ENCODE measurements at regions not wholly inside any gene's neighbourhood (a gene's known extent, or its start where the extent isn't known, plus 50 kb on each side); places are given as distances from the start of the nearest gene placed in this dataset.

- Mint-ChIP-seq H3K9me3 (no peaks in the 10 kb centered on the region), H3K36me3 (no peaks in the 10 kb centered on the region), H3K4me1 (ENCODE audit: low read depth in 2 of 2) (no peaks in the 10 kb centered on the region), H3K27me3 (peaks cover 11 to 13% of the 10 kb centered on the region in 2 donors), H3K27ac (no peak overlapping the region), H3K4me3 (no peak overlapping the region)
- ATAC-seq, result no peak
- no peak for DNase-seq (ENCODE audit: low spot score)
These were observed 112.6 kb downstream of the CDC5L start for GRCh38 chr6:44500074-44500473.

GRCh38 chr6:44503471-44503870, 116.0 kb downstream of the CDC5L start:
- no peaks in the 10 kb centered on the region for H3K36me3 Mint-ChIP-seq
- ATAC-seq (no peak), DNase-seq (ENCODE audit: low spot score) (no peak)
- no peaks in the 10 kb centered on the region for H3K9me3 Mint-ChIP-seq
- no peak overlapping the region for H3K27ac Mint-ChIP-seq
- no peak overlapping the region for H3K4me3 Mint-ChIP-seq
- H3K27me3 Mint-ChIP-seq, result peaks cover 17 to 25% of the 10 kb centered on the region in 2 donors
- H3K4me1 Mint-ChIP-seq (ENCODE audit: low read depth in 2 of 2), result no peaks in the 10 kb centered on the region

- no peak overlapping the region for H3K4me3 Mint-ChIP-seq
- H3K27ac Mint-ChIP-seq, result no peak overlapping the region
- no peaks in the 10 kb centered on the region for H3K9me3 Mint-ChIP-seq
- H3K36me3 Mint-ChIP-seq, result no peaks in the 10 kb centered on the region
- peaks cover 17 to 32% of the 10 kb centered on the region in 2 donors for H3K27me3 Mint-ChIP-seq
- no peak for DNase-seq (ENCODE audit: low spot score)
- no peak for ATAC-seq
- no peaks in the 10 kb centered on the region for H3K4me1 Mint-ChIP-seq (ENCODE audit: low read depth in 2 of 2)
These were observed 116.8 kb downstream of the CDC5L start for GRCh38 chr6:44504301-44504791.

- H3K4me1 Mint-ChIP-seq (ENCODE audit: low read depth in 2 of 2), result no peaks in the 10 kb centered on the region
- DNase-seq (ENCODE audit: low spot score) (no peak), ATAC-seq (no peak)
- peaks cover 17 to 44% of the 10 kb centered on the region in 2 donors for H3K27me3 Mint-ChIP-seq
- no peak overlapping the region for H3K4me3 Mint-ChIP-seq
- no peaks in the 10 kb centered on the region for H3K9me3 Mint-ChIP-seq
- H3K27ac Mint-ChIP-seq, result no peak overlapping the region
- H3K36me3 Mint-ChIP-seq, result no peaks in the 10 kb centered on the region
These were observed 118.2 kb downstream of the CDC5L start for GRCh38 chr6:44505751-44506150.

GRCh38 chr6:44507014-44507413, 119.5 kb downstream of the CDC5L start:
- DNase-seq (ENCODE audit: low spot score) (no peak), ATAC-seq (no peak)
- Mint-ChIP-seq H3K4me1 (ENCODE audit: low read depth in 2 of 2) (no peaks in the 10 kb centered on the region), H3K27ac (no peak overlapping the region), H3K4me3 (no peak overlapping the region), H3K9me3 (no peaks in the 10 kb centered on the region), H3K27me3 (peaks cover 14 to 36% of the 10 kb centered on the region in 2 donors), H3K36me3 (no peaks in the 10 kb centered on the region)

- H3K27me3 Mint-ChIP-seq, result peaks cover 8 to 36% of the 10 kb centered on the region in 2 donors
- ATAC-seq (no peak), DNase-seq (ENCODE audit: low spot score) (no peak)
- H3K4me1 Mint-ChIP-seq (ENCODE audit: low read depth in 2 of 2), result no peaks in the 10 kb centered on the region
- no peaks in the 10 kb centered on the region for H3K36me3 Mint-ChIP-seq
- no peak overlapping the region for H3K27ac Mint-ChIP-seq
- no peak overlapping the region for H3K4me3 Mint-ChIP-seq
- no peaks in the 10 kb centered on the region for H3K9me3 Mint-ChIP-seq
These were observed 121.1 kb downstream of the CDC5L start for GRCh38 chr6:44508646-44509045.

GRCh38 chr6:44511126-44511525, 123.6 kb downstream of the CDC5L start:
- Mint-ChIP-seq H3K27me3 (peaks cover 6 to 28% of the 10 kb centered on the region in 2 donors), H3K36me3 (no peaks in the 10 kb centered on the region), H3K9me3 (no peaks in the 10 kb centered on the region), H3K4me3 (no peak overlapping the region), H3K4me1 (ENCODE audit: low read depth in 2 of 2) (no peaks in the 10 kb centered on the region), H3K27ac (no peak overlapping the region)
- no peak for DNase-seq (ENCODE audit: low spot score)
- no peak for ATAC-seq

GRCh38 chr6:44512868-44513741, 125.6 kb downstream of the CDC5L start:
- no peaks in the 10 kb centered on the region for H3K36me3 Mint-ChIP-seq
- H3K4me1 Mint-ChIP-seq (ENCODE audit: low read depth in 2 of 2), result no peaks in the 10 kb centered on the region
- H3K9me3 Mint-ChIP-seq, result no peaks in the 10 kb centered on the region
- H3K4me3 Mint-ChIP-seq, result no peak overlapping the region
- H3K27ac Mint-ChIP-seq, result no peak overlapping the region
- peaks cover 10 to 23% of the 10 kb centered on the region in 2 donors for H3K27me3 Mint-ChIP-seq
- DNase-seq (ENCODE audit: low spot score), result no peak
- ATAC-seq, result peak in 1 of 2 donors; percentile 20

- H3K36me3 Mint-ChIP-seq, result peaks cover 7% of the 10 kb centered on the region
- peak in 1 of 2 donors; percentile 61 for ATAC-seq
- DNase-seq (ENCODE audit: low spot score), result no peak
- peaks cover 5% of the 10 kb centered on the region for H3K9me3 Mint-ChIP-seq
- peaks cover 15 to 28% of the 10 kb centered on the region in 2 donors for H3K27me3 Mint-ChIP-seq
- H3K4me1 Mint-ChIP-seq (ENCODE audit: low read depth in 2 of 2), result no peaks in the 10 kb centered on the region
- no peak overlapping the region for H3K4me3 Mint-ChIP-seq
- no peak overlapping the region for H3K27ac Mint-ChIP-seq
These were observed 126.6 kb downstream of the CDC5L start for GRCh38 chr6:44514085-44514484.

GRCh38 chr6:44514576-44515193, 127.2 kb downstream of the CDC5L start:
- Mint-ChIP-seq H3K27ac (no peak overlapping the region), H3K4me3 (no peak overlapping the region), H3K9me3 (peaks cover 5% of the 10 kb centered on the region), H3K27me3 (peaks cover 21 to 25% of the 10 kb centered on the region in 2 donors), H3K4me1 (ENCODE audit: low read depth in 2 of 2) (no peaks in the 10 kb centered on the region), H3K36me3 (peaks cover 11% of the 10 kb centered on the region)
- no peak for ATAC-seq
- no peak for DNase-seq (ENCODE audit: low spot score)

- H3K27ac Mint-ChIP-seq, result no peak overlapping the region
- H3K9me3 Mint-ChIP-seq, result peaks cover 5% of the 10 kb centered on the region
- H3K4me1 Mint-ChIP-seq (ENCODE audit: low read depth in 2 of 2), result peaks cover 8 to 32% of the 10 kb centered on the region in 2 donors
- peaks cover 21 to 23% of the 10 kb centered on the region in 2 donors for H3K27me3 Mint-ChIP-seq
- no peak overlapping the region for H3K4me3 Mint-ChIP-seq
- ATAC-seq (peak; percentile 75 to 82), DNase-seq (ENCODE audit: low spot score) (no peak)
- peaks cover 15% of the 10 kb centered on the region for H3K36me3 Mint-ChIP-seq
These were observed 135.4 kb downstream of the CDC5L start for GRCh38 chr6:44522871-44523270.

- DNase-seq (ENCODE audit: low spot score), result no peak
- Mint-ChIP-seq H3K4me3 (no peak overlapping the region), H3K9me3 (no peaks in the 10 kb centered on the region), H3K27ac (no peak overlapping the region), H3K27me3 (peaks cover 12 to 14% of the 10 kb centered on the region in 2 donors), H3K36me3 (peaks cover 4% of the 10 kb centered on the region), H3K4me1 (ENCODE audit: low read depth in 2 of 2) (peaks cover 8 to 32% of the 10 kb centered on the region in 2 donors)
- ATAC-seq, result no peak
These were observed 137.1 kb downstream of the CDC5L start for GRCh38 chr6:44524476-44525227.

- no peak for ATAC-seq
- Mint-ChIP-seq H3K4me3 (no peak overlapping the region), H3K27me3 (peaks cover 8 to 14% of the 10 kb centered on the region in 2 donors), H3K36me3 (peaks cover 4% of the 10 kb centered on the region), H3K4me1 (ENCODE audit: low read depth in 2 of 2) (peaks cover 2 to 23% of the 10 kb centered on the region in 2 donors), H3K9me3 (no peaks in the 10 kb centered on the region), H3K27ac (no peak overlapping the region)
- no peak for DNase-seq (ENCODE audit: low spot score)
These were observed 138.3 kb downstream of the CDC5L start for GRCh38 chr6:44525761-44526351.

Data from natural killer cell treated with Interleukin-12 subunit alpha and Interleukin-12 subunit beta and Interleukin-15 and Interleukin-18, amount 100 ng/mL, for 72 hours (primary cell).